ENCODE measurements at regions not wholly inside any gene's neighbourhood (a gene's known extent, or its start where the extent isn't known, plus 50 kb on each side); places are given as distances from the start of the nearest gene placed in this dataset.

- Histone ChIP-seq H3K36me3 (ENCODE audit: control insufficient read depth, insufficient read depth, low read length) (no peaks in the 10 kb centered on the region), H3K27me3 (replicated peaks; ENCODE audit: control insufficient read depth, insufficient read depth, low read length) (no peaks in the 10 kb centered on the region), H3K4me3 (replicated peaks; ENCODE audit: low read depth, low read length) (no peak overlapping the region)
- no peak for DNase-seq (ENCODE audit: extremely low read depth, insufficient read length)
- no peak for TF ChIP-seq CTCF (IDR thresholded peaks at IDR 0.05; ENCODE audit: insufficient read depth, low read length, poor library complexity, severe bottlenecking)
Observed at GRCh38 chr12:45622210-45622937, 107.1 kb upstream of the ARID2 start.

GRCh38 chr12:45623221-45623620 is 106.3 kb upstream of the ARID2 start:
- Histone ChIP-seq H3K36me3 (ENCODE audit: control insufficient read depth, insufficient read depth, low read length) (no peaks in the 10 kb centered on the region), H3K4me3 (replicated peaks; ENCODE audit: low read depth, low read length) (no peak overlapping the region), H3K27me3 (replicated peaks; ENCODE audit: control insufficient read depth, insufficient read depth, low read length) (no peaks in the 10 kb centered on the region)
- TF ChIP-seq CTCF (IDR thresholded peaks at IDR 0.05; ENCODE audit: insufficient read depth, low read length, poor library complexity, severe bottlenecking), result no peak
- DNase-seq (ENCODE audit: extremely low read depth, insufficient read length), result no peak

GRCh38 chr12:45623940-45624339 is 105.6 kb upstream of the ARID2 start:
- TF ChIP-seq CTCF (IDR thresholded peaks at IDR 0.05; ENCODE audit: insufficient read depth, low read length, poor library complexity, severe bottlenecking), result no peak
- Histone ChIP-seq H3K4me3 (replicated peaks; ENCODE audit: low read depth, low read length) (no peak overlapping the region), H3K27me3 (replicated peaks; ENCODE audit: control insufficient read depth, insufficient read depth, low read length) (no peaks in the 10 kb centered on the region), H3K36me3 (ENCODE audit: control insufficient read depth, insufficient read depth, low read length) (no peaks in the 10 kb centered on the region)
- no peak for DNase-seq (ENCODE audit: extremely low read depth, insufficient read length)

- TF ChIP-seq CTCF (IDR thresholded peaks at IDR 0.05; ENCODE audit: insufficient read depth, low read length, poor library complexity, severe bottlenecking), result no peak
- H3K4me3 ChIP-seq (replicated peaks; ENCODE audit: low read depth, low read length), result no peak overlapping the region
- DNase-seq (ENCODE audit: extremely low read depth, insufficient read length), result no peak
- no peaks in the 10 kb centered on the region for H3K27me3 ChIP-seq (replicated peaks; ENCODE audit: control insufficient read depth, insufficient read depth, low read length)
- H3K36me3 ChIP-seq (ENCODE audit: control insufficient read depth, insufficient read depth, low read length), result no peaks in the 10 kb centered on the region
Observed at GRCh38 chr12:45626965-45627364, 102.5 kb upstream of the ARID2 start.

- no peak for TF ChIP-seq CTCF (IDR thresholded peaks at IDR 0.05; ENCODE audit: insufficient read depth, low read length, poor library complexity, severe bottlenecking)
- H3K36me3 ChIP-seq (ENCODE audit: control insufficient read depth, insufficient read depth, low read length), result no peaks in the 10 kb centered on the region
- no peak for DNase-seq (ENCODE audit: extremely low read depth, insufficient read length)
- H3K4me3 ChIP-seq (replicated peaks; ENCODE audit: low read depth, low read length), result no peak overlapping the region
- H3K27me3 ChIP-seq (replicated peaks; ENCODE audit: control insufficient read depth, insufficient read depth, low read length), result no peaks in the 10 kb centered on the region
Observed at GRCh38 chr12:45627407-45628069, 102.0 kb upstream of the ARID2 start.

Measured in GM06990 (cell line).